GM23248 (cell line): ENCODE measurements at regions not wholly inside any gene's neighbourhood (a gene's known extent, or its start where the extent isn't known, plus 50 kb on each side); places are given as distances from the start of the nearest gene placed in this dataset.
"Not testable (repeated sequence)": the region's sequence is repeated elsewhere in the genome, so short reads cannot be mapped to it uniquely, and the experiment has no call there.

ENCODE experiments used
- DNase-seq: peaks from one replicate; pipeline ENCODE4 v3.0.0-alpha.2; 2015
- H2AFZ ChIP-seq: fragments of 200-600 bp; sonication (generic); 2 replicates; pipeline ENCODE4 v1.6.1; 2016; ENCODE audit warnings: antibody characterized with exemption
- H3F3A ChIP-seq: fragments of 200-600 bp; sonication (generic); 2 replicates; pipeline ENCODE4 v1.6.1; 2016; ENCODE audit warnings: mild to moderate bottlenecking, antibody characterized with exemption, mixed run types; ENCODE audit not compliant: insufficient read depth
- H3K27ac ChIP-seq: fragments of 200-600 bp; sonication (generic); 2 replicates; pipeline ENCODE4 v1.5.1; 2016; ENCODE audit warnings: mild to moderate bottlenecking
- H3K27me3 ChIP-seq: fragments of 200-600 bp; sonication (generic); replicated peaks from 2 replicates; pipeline ENCODE4 v1.6.1; 2016; ENCODE audit warnings: mild to moderate bottlenecking; ENCODE audit not compliant: insufficient read depth
- H3K36me3 ChIP-seq: fragments of 200-600 bp; sonication (generic); 2 replicates; pipeline ENCODE4 v1.6.1; 2016; ENCODE audit warnings: low read depth, mild to moderate bottlenecking
- H3K4me1 ChIP-seq: fragments of 200-600 bp; sonication (generic); 2 replicates; pipeline ENCODE4 v1.6.1; 2016; ENCODE audit warnings: mild to moderate bottlenecking; ENCODE audit not compliant: insufficient read depth
- H3K4me2 ChIP-seq: fragments of 200-600 bp; sonication (generic); one replicate; pipeline ENCODE4 v1.6.1; 2016; ENCODE audit warnings: mild to moderate bottlenecking; ENCODE audit not compliant: unreplicated experiment
- H3K4me3 ChIP-seq: fragments of 200-600 bp; sonication (generic); 2 replicates; pipeline ENCODE4 v1.5.1; 2016; ENCODE audit warnings: mild to moderate bottlenecking
- H3K79me2 ChIP-seq: fragments of 200-600 bp; sonication (generic); 2 replicates; pipeline ENCODE4 v1.6.1; 2016; ENCODE audit warnings: mild to moderate bottlenecking; ENCODE audit not compliant: insufficient read depth
- H3K9ac ChIP-seq: fragments of 200-600 bp; sonication (generic); 2 replicates; pipeline ENCODE4 v1.6.1; 2016; ENCODE audit warnings: mild to moderate bottlenecking
- H3K9me2 ChIP-seq: fragments of 200-600 bp; sonication (generic); 2 replicates; pipeline ENCODE4 v1.6.1; 2016; ENCODE audit warnings: mixed run types, mild to moderate bottlenecking, moderate library complexity; ENCODE audit not compliant: insufficient read depth
- H3K9me3 ChIP-seq: fragments of 200-600 bp; sonication (generic); one replicate; pipeline ENCODE4 v1.6.1; 2017; ENCODE audit warnings: low read depth
- H4K20me1 ChIP-seq: fragments of 200-600 bp; sonication (generic); 2 replicates; pipeline ENCODE4 v1.6.0; 2016; ENCODE audit not compliant: insufficient read depth
- EZH2 ChIP-seq: fragments of 200-600 bp; sonication (generic); IDR thresholded peaks from 2 replicates; pipeline ENCODE4 v1.6.1; 2018; ENCODE audit warnings: antibody characterized with exemption, mild to moderate bottlenecking; ENCODE audit not compliant: insufficient read depth, poor library complexity, severe bottlenecking
- EZH2phosphoT487 ChIP-seq: fragments of 200-600 bp; sonication (generic); IDR thresholded peaks from 2 replicates; pipeline ENCODE4 v1.6.1; 2018; ENCODE audit warnings: antibody characterized with exemption, moderate library complexity, mild to moderate bottlenecking, low read depth; ENCODE audit not compliant: insufficient read depth
- WGBS, 2 experiments: methylation state at CpG; one replicate each; pipeline ENCODE4 v1.1.6; 2015 to 2017; ENCODE audit warnings: low lambda C conversion rate in 2 of 2, low coverage in 1 of 2; ENCODE audit errors: missing lambda C conversion rate in 2 of 2; 5-methylcytosine and 5-hydroxymethylcytosine counted together
- in situ Hi-C: fragments of 300-500 bp; cut with MboI; formaldehyde crosslinking; loops from 2 replicates; pipeline ENCODE4 v1.15.0; 2020

DNA sequence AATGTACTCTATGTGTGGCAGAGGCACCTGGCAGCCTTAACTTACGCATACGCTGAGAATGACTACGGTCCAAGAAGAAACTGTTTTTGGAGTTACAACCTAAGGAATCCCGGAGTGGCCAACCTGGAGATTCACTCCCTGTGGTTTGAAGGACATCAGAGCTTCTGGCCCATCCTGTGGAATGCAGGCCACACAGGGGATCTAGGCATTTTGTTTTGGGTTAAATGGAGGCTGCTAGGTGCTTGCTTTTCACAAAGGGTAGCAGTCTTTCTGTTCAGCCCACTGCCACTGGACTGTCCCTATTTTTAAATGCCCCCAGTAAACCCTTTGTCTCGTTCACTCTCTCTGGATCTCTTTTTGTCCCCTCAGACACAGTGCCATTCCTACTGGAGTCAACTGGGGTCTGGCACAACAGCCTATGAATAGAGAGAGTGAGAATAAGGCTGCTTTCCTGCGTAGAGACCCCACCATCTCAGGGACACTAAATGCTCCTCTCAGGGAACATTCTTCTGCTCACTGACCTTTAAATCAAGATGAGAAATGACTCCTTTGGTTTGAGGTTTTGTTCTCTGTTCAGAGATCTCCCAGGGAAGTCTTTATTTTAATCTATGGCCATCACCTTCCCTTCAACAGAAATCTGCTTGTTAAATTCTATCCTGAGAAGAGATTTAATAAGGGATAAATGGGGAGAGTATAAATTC, 124.9 kb downstream of the B3GNT2 start:
- no peak for TF ChIP-seq EZH2
- TF ChIP-seq EZH2phosphoT487, result no peak
- Histone ChIP-seq H3K9me2 (no peaks in the 10 kb centered on the region), H3K9ac (no peak overlapping the region), H3K4me1 (no peaks in the 10 kb centered on the region), H3K4me3 (no peak overlapping the region), H3K4me2 (no peak overlapping the region), H3K27me3 (no peaks in the 10 kb centered on the region), H3K36me3 (no peaks in the 10 kb centered on the region), H2AFZ (no peak overlapping the region), H3K9me3 (no peaks in the 10 kb centered on the region), H3K27ac (no peak overlapping the region), H4K20me1 (no peaks in the 10 kb centered on the region), H3K79me2 (no peaks in the 10 kb centered on the region), H3F3A (no peaks in the 10 kb centered on the region)
- WGBS, 2 experiments, result 82 to 84% methylated on average over 6 of the region's 6 CpGs
- in situ Hi-C loops, result no loop called here
- no peak for DNase-seq

DNA sequence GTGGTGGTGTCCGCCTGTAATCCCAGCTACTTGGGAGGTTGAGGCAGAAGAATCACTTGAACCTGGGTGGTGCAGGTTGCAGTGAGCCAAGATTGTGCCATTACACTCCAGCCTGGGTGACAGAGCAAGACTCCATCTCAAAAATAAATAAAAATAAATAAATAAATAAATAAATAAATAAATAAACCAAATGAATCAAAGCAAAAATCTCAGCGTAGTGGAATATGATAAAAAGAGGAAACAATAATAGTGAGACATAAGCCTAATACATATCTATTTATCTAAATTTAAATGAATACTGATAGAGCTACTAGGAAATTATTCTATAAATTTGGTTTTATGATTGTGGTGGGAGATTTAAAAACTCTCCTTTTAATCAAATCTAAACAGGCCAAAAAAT, 124.2 kb downstream of the B3GNT2 start:
- H3K9ac ChIP-seq, H4K20me1 ChIP-seq, H3K79me2 ChIP-seq, H3K36me3 ChIP-seq, H3K4me1 ChIP-seq, H3F3A ChIP-seq, H3K9me2 ChIP-seq, H2AFZ ChIP-seq, H3K27ac ChIP-seq, H3K4me3 ChIP-seq, H3K27me3 ChIP-seq, H3K9me3 ChIP-seq, H3K4me2 ChIP-seq, DNase-seq, in situ Hi-C loops: not testable (repeated sequence)
- 89 to 98% methylated on average over 2 of the region's 2 CpGs for WGBS, 2 experiments

DNA sequence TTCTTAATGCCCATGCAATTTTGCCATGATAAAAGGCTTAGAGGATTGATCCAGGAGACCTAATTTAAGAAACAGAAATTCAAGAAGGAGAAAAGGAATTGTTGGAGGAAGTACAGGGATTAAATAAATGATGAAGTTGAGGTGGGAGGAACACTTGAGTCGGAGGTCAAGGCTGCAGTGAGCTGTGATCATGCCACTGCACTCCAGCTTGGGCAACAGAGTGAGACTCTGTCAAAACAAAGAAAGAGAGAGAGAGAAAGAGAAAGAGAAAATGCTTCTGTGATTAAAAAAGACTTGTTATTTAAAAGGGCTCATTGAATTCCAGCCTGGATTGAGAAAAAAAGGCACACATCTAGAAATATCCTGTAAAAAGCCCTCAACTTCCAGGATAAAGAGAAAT, 123.2 kb downstream of the B3GNT2 start:
- DNase-seq, result no peak
- Histone ChIP-seq H3K4me2 (no peak overlapping the region), H3F3A (no peaks in the 10 kb centered on the region), H3K9ac (no peak overlapping the region), H3K36me3 (no peaks in the 10 kb centered on the region), H4K20me1 (no peaks in the 10 kb centered on the region), H3K79me2 (no peaks in the 10 kb centered on the region), H3K9me2 (no peaks in the 10 kb centered on the region), H3K4me3 (no peak overlapping the region), H3K9me3 (no peaks in the 10 kb centered on the region), H2AFZ (no peak overlapping the region), H3K4me1 (no peaks in the 10 kb centered on the region), H3K27me3 (no peaks in the 10 kb centered on the region), H3K27ac (no peak overlapping the region)
- in situ Hi-C loops, result no loop called here
- 8 to 15% methylated on average over 1 of the region's 1 CpG for WGBS, 2 experiments
- no peak for TF ChIP-seq EZH2phosphoT487

DNA sequence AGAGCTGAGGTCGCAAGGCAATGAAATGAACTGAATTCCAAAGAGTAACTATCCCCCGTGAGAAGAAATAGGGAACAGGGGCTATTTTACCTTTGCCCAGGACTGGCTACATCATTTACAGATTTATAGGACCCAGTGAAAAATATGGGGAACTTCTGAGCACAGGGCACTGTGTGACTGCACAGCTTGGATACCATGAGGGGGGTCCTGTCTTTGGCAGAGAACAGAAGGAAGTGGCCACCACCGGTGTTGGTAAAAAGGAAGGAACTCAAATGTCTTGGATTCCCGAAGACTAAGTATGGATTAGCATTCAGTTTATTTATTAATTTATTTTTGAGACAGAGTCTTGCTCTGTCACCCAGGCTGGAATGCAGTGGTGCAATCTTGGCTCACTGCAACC, 119.6 kb downstream of the B3GNT2 start:
- in situ Hi-C loops, result no loop called here
- no peaks in the 10 kb centered on the region for H3K79me2 ChIP-seq
- H3K27ac ChIP-seq, result no peak overlapping the region
- no peaks in the 10 kb centered on the region for H3K9me2 ChIP-seq
- H3K9ac ChIP-seq, result no peak overlapping the region
- no peak overlapping the region for H2AFZ ChIP-seq
- H3K4me2 ChIP-seq, result no peak overlapping the region
- H4K20me1 ChIP-seq, result no peaks in the 10 kb centered on the region
- DNase-seq, result no peak
- no peaks in the 10 kb centered on the region for H3K4me1 ChIP-seq
- TF ChIP-seq EZH2phosphoT487 (no peak), EZH2 (no peak)
- no peaks in the 10 kb centered on the region for H3K9me3 ChIP-seq
- 91 to 98% methylated on average over 4 of the region's 4 CpGs for WGBS, 2 experiments
- H3K27me3 ChIP-seq, result no peaks in the 10 kb centered on the region
- no peak overlapping the region for H3K4me3 ChIP-seq
- H3F3A ChIP-seq, result no peaks in the 10 kb centered on the region
- H3K36me3 ChIP-seq, result no peaks in the 10 kb centered on the region

- no peak for TF ChIP-seq EZH2phosphoT487
- no peak for TF ChIP-seq EZH2
- no peaks in the 10 kb centered on the region for H4K20me1 ChIP-seq
- WGBS, 2 experiments, result 61 to 63% methylated on average over 2 of the region's 2 CpGs
- no peaks in the 10 kb centered on the region for H3K9me3 ChIP-seq
- H3K36me3 ChIP-seq, result no peaks in the 10 kb centered on the region
- DNase-seq, result no peak
- H3K9ac ChIP-seq, result no peak overlapping the region
- H3K9me2 ChIP-seq, result no peaks in the 10 kb centered on the region
- no peaks in the 10 kb centered on the region for H3K79me2 ChIP-seq
- H2AFZ ChIP-seq, result no peak overlapping the region
- H3K4me3 ChIP-seq, result no peak overlapping the region
- no peaks in the 10 kb centered on the region for H3F3A ChIP-seq
- H3K27me3 ChIP-seq, result no peaks in the 10 kb centered on the region
- H3K4me1 ChIP-seq, result no peaks in the 10 kb centered on the region
- in situ Hi-C loops, result no loop called here
- H3K4me2 ChIP-seq, result no peak overlapping the region
- H3K27ac ChIP-seq, result no peak overlapping the region
Observed at GRCh38 chr2:62314291-62314690, 118.4 kb downstream of the B3GNT2 start.
